Natural killer cell treated with Interleukin-12 subunit alpha and Interleukin-12 subunit beta and Interleukin-15 and Interleukin-18, amount 100 ng/mL, for 72 hours (primary cell): ENCODE measurements at regions not wholly inside any gene's neighbourhood (a gene's known extent, or its start where the extent isn't known, plus 50 kb on each side); places are given as distances from the start of the nearest gene placed in this dataset.
"Not testable (repeated sequence)": the region's sequence is repeated elsewhere in the genome, so short reads cannot be mapped to it uniquely, and the experiment has no call there.

ENCODE experiments used
- ATAC-seq, 2 donors: fragments of 150-1000 bp; cut with Tn5 transposase in 1 of 2; sonication (Bioruptor Pico), chemical (Tn5 transposase) in 1 of 2; 2 replicates each; pipeline ENCODE4 v1.10.0; 2021
- DNase-seq: peaks from one replicate; pipeline ENCODE4 v3.0.0; 2022; ENCODE audit warnings: low spot score
- H3K27ac Mint-ChIP-seq, 2 donors: 1 replicate in 1 of 2; 2 replicates in 1 of 2; pipeline ENCODE4 v1.8.0; 2022; ENCODE audit warnings: mixed read lengths in 2 of 2, mild to moderate bottlenecking in 1 of 2, moderate library complexity in 1 of 2
- H3K27me3 Mint-ChIP-seq, 2 donors: 1 replicate in 1 of 2; 2 replicates in 1 of 2; pipeline ENCODE4 v1.8.0; 2022; ENCODE audit warnings: mixed read lengths in 2 of 2
- H3K36me3 Mint-ChIP-seq: one replicate; pipeline ENCODE4 v1.8.0; 2022; ENCODE audit warnings: mixed read lengths
- H3K4me1 Mint-ChIP-seq, 2 donors: 1 replicate in 1 of 2; 2 replicates in 1 of 2; pipeline ENCODE4 v1.8.0; 2022; ENCODE audit warnings: low read depth in 2 of 2, mixed read lengths in 2 of 2, mild to moderate bottlenecking in 1 of 2
- H3K4me3 Mint-ChIP-seq: one replicate; pipeline ENCODE4 v1.8.0; 2022; ENCODE audit warnings: mixed read lengths
- H3K9me3 Mint-ChIP-seq: 2 replicates; pipeline ENCODE4 v1.8.0; 2022; ENCODE audit warnings: mixed read lengths

GRCh38 chr10:3662775-3663174, 122.2 kb downstream of the KLF6 start:
- H3K4me3 Mint-ChIP-seq, result no peak overlapping the region
- H3K27ac Mint-ChIP-seq, result peak overlapping the region in 1 of 2 donors; percentile 69
- H3K4me1 Mint-ChIP-seq, result peaks cover 9 to 10% of the 10 kb centered on the region in 2 donors
- ATAC-seq (no peak), DNase-seq (no peak)
- no peaks in the 10 kb centered on the region for H3K36me3 Mint-ChIP-seq
- peaks cover 0 to 4% of the 10 kb centered on the region in 2 donors for H3K27me3 Mint-ChIP-seq
- H3K9me3 Mint-ChIP-seq, result no peaks in the 10 kb centered on the region

DNA sequence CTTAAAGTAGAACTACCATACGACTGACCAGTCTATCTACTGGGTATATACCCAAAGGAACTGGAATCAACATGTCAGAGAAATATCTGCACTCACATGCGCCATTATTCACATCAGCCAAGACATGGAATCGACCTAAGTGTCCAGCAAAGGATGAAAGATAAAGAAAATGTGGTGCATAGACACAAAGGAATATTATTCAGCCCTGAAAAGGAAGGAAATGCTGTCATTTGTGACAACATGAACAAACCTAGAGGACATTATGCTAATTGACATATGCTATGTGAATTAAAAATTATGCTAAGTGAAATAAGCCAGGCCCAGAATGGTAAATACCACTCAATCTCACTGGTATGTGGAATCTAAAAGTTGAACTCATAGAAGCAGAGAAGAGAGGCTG, 123.7 kb downstream of the KLF6 start:
- H3K4me1 Mint-ChIP-seq, result no peaks in the 10 kb centered on the region
- ATAC-seq (no peak), DNase-seq (no peak)
- peaks cover 0 to 1% of the 10 kb centered on the region in 2 donors for H3K27me3 Mint-ChIP-seq
- H3K27ac Mint-ChIP-seq, result no peak overlapping the region
- H3K4me3 Mint-ChIP-seq, result no peak overlapping the region
- no peaks in the 10 kb centered on the region for H3K9me3 Mint-ChIP-seq
- H3K36me3 Mint-ChIP-seq, result no peaks in the 10 kb centered on the region

DNA sequence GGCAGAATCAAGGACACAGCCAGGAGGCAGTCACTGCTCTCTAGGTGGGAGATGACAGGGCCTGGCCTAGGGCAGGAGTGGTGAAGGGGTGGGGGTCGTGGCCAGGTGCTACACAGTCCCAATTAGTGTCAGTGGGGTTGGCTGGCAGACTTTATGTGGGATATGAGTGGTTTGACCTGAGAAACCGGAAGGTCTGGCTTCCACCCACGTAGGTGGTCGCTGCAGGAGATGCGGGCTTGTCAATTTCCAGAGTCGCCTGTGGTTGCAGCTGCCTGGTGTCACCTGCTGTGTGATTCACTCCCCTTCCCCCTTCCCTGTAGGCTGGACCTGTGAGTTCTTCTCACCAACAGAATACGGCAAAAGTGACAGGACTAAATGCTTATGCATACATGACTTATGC, 124.3 kb downstream of the KLF6 start:
- H3K27me3 Mint-ChIP-seq, result peaks cover 5 to 7% of the 10 kb centered on the region in 2 donors
- DNase-seq (no peak), ATAC-seq (no peak)
- H3K9me3 Mint-ChIP-seq, result no peaks in the 10 kb centered on the region
- H3K36me3 Mint-ChIP-seq, result no peaks in the 10 kb centered on the region
- peaks cover 0 to 4% of the 10 kb centered on the region in 2 donors for H3K4me1 Mint-ChIP-seq
- H3K27ac Mint-ChIP-seq, result no peak overlapping the region
- H3K4me3 Mint-ChIP-seq, result no peak overlapping the region

DNA sequence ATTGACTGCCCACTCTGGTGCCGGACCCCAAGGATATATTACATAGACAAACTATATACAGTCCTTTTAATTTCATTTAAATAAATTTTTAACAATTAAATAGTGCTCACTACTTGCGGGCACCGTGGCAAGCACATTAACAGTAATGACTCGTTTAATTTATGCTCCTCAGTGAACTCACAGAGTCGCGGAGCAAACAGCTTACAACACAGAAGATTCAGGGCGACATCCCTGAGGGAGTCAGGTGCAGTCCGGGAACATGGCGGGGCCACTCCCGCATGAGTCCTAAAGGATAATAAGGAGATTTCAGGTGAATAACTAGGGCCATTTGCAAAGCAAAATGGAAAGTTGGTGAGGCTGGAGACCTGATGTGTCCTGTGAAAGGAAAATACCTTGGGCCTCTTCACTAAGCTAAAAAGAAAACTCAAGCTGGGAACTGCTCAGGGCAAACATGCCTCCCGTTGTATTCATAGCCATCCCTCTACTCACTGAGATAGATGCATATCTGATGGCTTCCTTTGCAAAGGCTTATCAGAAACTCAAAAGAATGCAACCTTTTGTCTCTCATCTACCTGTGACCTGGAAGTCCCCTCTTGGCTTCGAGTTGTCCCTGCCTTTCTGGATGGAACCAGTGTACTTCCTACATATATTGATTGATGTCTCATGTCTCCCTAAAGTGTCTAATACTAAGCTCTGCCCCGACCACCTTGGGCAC, 125.6 kb downstream of the KLF6 start:
- Mint-ChIP-seq H3K9me3 (no peaks in the 10 kb centered on the region), H3K4me1 (peaks cover 2 to 11% of the 10 kb centered on the region in 2 donors), H3K4me3 (no peak overlapping the region), H3K36me3 (no peaks in the 10 kb centered on the region), H3K27me3 (peaks cover 17 to 18% of the 10 kb centered on the region in 2 donors), H3K27ac (no peak overlapping the region)
- no peak for DNase-seq
- no peak for ATAC-seq

DNA sequence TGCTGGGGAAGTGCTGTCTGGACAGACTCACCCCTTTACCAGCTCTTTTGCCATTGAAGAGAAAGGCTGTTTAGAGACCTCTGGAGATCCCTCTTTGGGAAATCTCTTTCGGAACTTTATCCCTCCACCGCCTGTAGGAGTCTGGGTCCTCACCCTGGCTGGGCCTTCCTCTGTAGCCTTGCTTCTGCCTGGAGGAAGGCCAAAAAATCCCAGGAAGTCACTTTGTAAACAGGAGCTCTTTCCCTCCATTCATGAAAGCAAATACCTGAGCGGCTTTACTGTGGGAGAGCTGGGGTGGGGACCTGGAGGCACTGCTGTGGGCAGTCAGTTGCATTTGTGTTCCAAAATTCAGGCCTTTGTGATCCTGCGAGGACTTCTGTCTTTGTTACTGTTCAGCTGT, 126.2 kb downstream of the KLF6 start:
- ATAC-seq (no peak), DNase-seq (no peak)
- Mint-ChIP-seq H3K27me3 (peaks cover 18 to 20% of the 10 kb centered on the region in 2 donors), H3K36me3 (no peaks in the 10 kb centered on the region), H3K4me1 (peaks cover 3 to 11% of the 10 kb centered on the region in 2 donors), H3K27ac (peak overlapping the region in 1 of 2 donors; percentile 49), H3K9me3 (no peaks in the 10 kb centered on the region), H3K4me3 (no peak overlapping the region)

GRCh38 chr10:3656214-3656613, 128.8 kb downstream of the KLF6 start:
- Mint-ChIP-seq H3K9me3 (no peaks in the 10 kb centered on the region), H3K27me3 (peaks cover 18 to 20% of the 10 kb centered on the region in 2 donors), H3K4me3 (no peak overlapping the region), H3K27ac (peak overlapping the region in 1 of 2 donors; percentile 10), H3K36me3 (no peaks in the 10 kb centered on the region), H3K4me1 (peaks cover 5 to 11% of the 10 kb centered on the region in 2 donors)
- DNase-seq (no peak), ATAC-seq (no peak)

GRCh38 chr10:3655528-3655927, 129.5 kb downstream of the KLF6 start:
- H3K27me3 Mint-ChIP-seq, result peaks cover 18 to 23% of the 10 kb centered on the region in 2 donors
- no peaks in the 10 kb centered on the region for H3K36me3 Mint-ChIP-seq
- H3K27ac Mint-ChIP-seq, result peak overlapping the region in 1 of 2 donors; percentile 10
- no peak overlapping the region for H3K4me3 Mint-ChIP-seq
- H3K9me3 Mint-ChIP-seq, result no peaks in the 10 kb centered on the region
- H3K4me1 Mint-ChIP-seq, result peaks cover 5 to 11% of the 10 kb centered on the region in 2 donors
- DNase-seq, result no peak
- no peak for ATAC-seq

DNA sequence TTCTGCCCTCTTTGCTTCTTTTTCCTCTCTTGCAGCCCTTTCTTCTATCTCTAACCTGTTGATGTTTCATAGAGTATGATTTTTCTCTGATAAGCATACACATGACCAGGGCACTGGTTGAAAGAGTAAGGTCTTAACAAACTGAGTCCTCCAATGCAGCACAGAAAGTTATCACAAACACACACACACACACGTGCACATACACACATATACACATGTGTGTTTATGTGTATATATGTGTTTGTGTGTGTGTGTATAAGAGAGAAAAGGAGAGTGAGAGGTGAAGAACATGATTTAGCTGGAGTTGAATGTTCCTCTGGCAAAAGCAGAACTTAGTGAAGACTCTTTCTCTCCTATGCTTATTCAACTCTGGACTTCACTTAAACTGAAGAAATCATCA, 130.0 kb downstream of the KLF6 start:
- Mint-ChIP-seq H3K4me3 (no peak overlapping the region), H3K27ac (peak overlapping the region in 1 of 2 donors; percentile 10), H3K36me3 (no peaks in the 10 kb centered on the region), H3K27me3 (peaks cover 22 to 29% of the 10 kb centered on the region in 2 donors), H3K9me3 (no peaks in the 10 kb centered on the region), H3K4me1 (peaks cover 5 to 11% of the 10 kb centered on the region in 2 donors)
- DNase-seq (no peak), ATAC-seq (no peak)

DNA sequence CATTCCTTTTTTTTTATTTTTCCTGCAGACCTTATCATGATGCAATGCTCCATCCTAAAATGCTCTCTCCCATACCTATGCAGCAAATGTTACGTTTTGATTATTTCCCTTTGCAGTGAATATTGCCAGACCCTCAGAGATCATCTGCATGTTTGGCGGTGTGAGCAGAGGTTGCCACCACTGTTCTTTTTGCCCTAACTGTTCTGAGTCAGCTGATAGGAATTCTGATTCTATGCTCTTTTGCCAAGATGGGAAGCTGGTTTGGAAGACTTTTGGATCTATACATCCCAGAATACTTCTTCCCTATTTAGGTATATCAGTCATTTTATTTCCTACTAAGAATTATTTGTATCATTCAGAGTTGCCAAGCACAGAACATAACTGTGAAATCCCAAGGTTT, 130.5 kb downstream of the KLF6 start:
- no peaks in the 10 kb centered on the region for H3K9me3 Mint-ChIP-seq
- no peak overlapping the region for H3K4me3 Mint-ChIP-seq
- no peak for ATAC-seq
- no peak for DNase-seq
- peaks cover 24 to 29% of the 10 kb centered on the region in 2 donors for H3K27me3 Mint-ChIP-seq
- peaks cover 5 to 11% of the 10 kb centered on the region in 2 donors for H3K4me1 Mint-ChIP-seq
- no peaks in the 10 kb centered on the region for H3K36me3 Mint-ChIP-seq
- no peak overlapping the region for H3K27ac Mint-ChIP-seq

- H3K36me3 Mint-ChIP-seq, H3K9me3 Mint-ChIP-seq, H3K27ac Mint-ChIP-seq, DNase-seq, ATAC-seq: not testable (repeated sequence)
- Mint-ChIP-seq H3K4me3 (peak overlapping the region; percentile 11), H3K4me1 (peaks cover 9 to 11% of the 10 kb centered on the region in 2 donors), H3K27me3 (peaks cover 29 to 36% of the 10 kb centered on the region in 2 donors)
Measured at GRCh38 chr10:3653303-3653702, 131.7 kb downstream of the KLF6 start.

DNA sequence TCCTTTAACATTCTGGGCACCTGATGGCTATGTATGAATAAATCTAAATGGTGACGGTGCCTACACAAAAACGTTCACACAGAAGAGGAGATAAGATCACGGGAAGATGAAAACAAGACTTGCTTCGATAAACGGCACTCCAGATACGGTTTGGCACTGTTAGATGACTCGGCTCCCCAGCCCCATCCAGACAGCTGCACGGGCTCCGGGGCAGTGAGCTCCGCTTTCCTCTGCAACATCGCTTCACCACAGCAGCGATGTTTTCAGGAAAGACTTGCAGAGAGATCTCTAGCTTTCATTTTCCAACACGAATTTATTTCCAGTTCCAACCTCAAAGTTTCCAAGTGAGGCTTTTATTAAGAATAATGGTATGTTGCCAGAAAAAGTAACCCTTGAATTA, 132.1 kb downstream of the KLF6 start:
- H3K4me1 Mint-ChIP-seq, result peaks cover 9 to 11% of the 10 kb centered on the region in 2 donors
- no peaks in the 10 kb centered on the region for H3K9me3 Mint-ChIP-seq
- ATAC-seq, result no peak
- peak overlapping the region; percentile 11 for H3K4me3 Mint-ChIP-seq
- no peak for DNase-seq
- no peak overlapping the region for H3K27ac Mint-ChIP-seq
- peaks cover 29 to 37% of the 10 kb centered on the region in 2 donors for H3K27me3 Mint-ChIP-seq
- no peaks in the 10 kb centered on the region for H3K36me3 Mint-ChIP-seq

- Mint-ChIP-seq H3K4me1 (peaks cover 9 to 11% of the 10 kb centered on the region in 2 donors), H3K27ac (no peak overlapping the region), H3K36me3 (no peaks in the 10 kb centered on the region), H3K27me3 (peaks cover 29 to 37% of the 10 kb centered on the region in 2 donors), H3K9me3 (no peaks in the 10 kb centered on the region), H3K4me3 (no peak overlapping the region)
- no peak for DNase-seq
- no peak for ATAC-seq
Measured at GRCh38 chr10:3651969-3652653, 132.9 kb downstream of the KLF6 start.

GRCh38 chr10:3648576-3648975, 136.4 kb downstream of the KLF6 start:
- no peak for ATAC-seq
- DNase-seq, result no peak
- no peak overlapping the region for H3K27ac Mint-ChIP-seq
- no peaks in the 10 kb centered on the region for H3K36me3 Mint-ChIP-seq
- H3K4me3 Mint-ChIP-seq, result no peak overlapping the region
- H3K9me3 Mint-ChIP-seq, result no peaks in the 10 kb centered on the region
- H3K27me3 Mint-ChIP-seq, result peaks cover 14 to 27% of the 10 kb centered on the region in 2 donors
- H3K4me1 Mint-ChIP-seq, result peaks cover 0 to 7% of the 10 kb centered on the region in 2 donors

- H3K9me3 Mint-ChIP-seq, result no peaks in the 10 kb centered on the region
- DNase-seq, result no peak
- no peak for ATAC-seq
Measured at GRCh38 chr10:3648170-3648569, 136.8 kb downstream of the KLF6 start.

More at GRCh38 chr10:3648170-3648569, 136.8 kb downstream of the KLF6 start:
- Mint-ChIP-seq H3K4me3 (no peak overlapping the region), H3K27ac (no peak overlapping the region), H3K27me3 (peaks cover 14 to 27% of the 10 kb centered on the region in 2 donors), H3K4me1 (peaks cover 0 to 7% of the 10 kb centered on the region in 2 donors), H3K36me3 (no peaks in the 10 kb centered on the region)
